ENCODE measurements at regions not wholly inside any gene's neighbourhood (a gene's known extent, or its start where the extent isn't known, plus 50 kb on each side); places are given as distances from the start of the nearest gene placed in this dataset.

DNA sequence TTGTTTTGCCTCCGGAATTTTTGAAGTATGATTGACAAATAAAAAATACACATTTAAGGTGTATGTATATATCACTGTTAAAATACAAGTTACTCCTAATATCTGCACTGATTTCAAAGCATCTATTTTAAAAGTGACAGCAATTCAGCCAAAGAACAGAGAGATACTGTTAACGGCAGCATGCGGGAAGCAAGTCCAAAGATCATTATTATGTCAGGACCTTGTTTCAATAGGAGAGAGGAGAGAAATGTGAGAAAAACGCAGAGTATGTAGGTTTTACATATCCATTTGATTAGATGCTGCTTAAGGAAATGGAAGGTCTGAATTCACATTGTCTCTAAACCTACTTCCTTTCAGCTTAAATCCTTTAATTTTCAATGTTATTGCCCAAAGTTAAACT is 545.5 kb upstream of the SLC8A1 start:
- TF ChIP-seq, protein P1, sequence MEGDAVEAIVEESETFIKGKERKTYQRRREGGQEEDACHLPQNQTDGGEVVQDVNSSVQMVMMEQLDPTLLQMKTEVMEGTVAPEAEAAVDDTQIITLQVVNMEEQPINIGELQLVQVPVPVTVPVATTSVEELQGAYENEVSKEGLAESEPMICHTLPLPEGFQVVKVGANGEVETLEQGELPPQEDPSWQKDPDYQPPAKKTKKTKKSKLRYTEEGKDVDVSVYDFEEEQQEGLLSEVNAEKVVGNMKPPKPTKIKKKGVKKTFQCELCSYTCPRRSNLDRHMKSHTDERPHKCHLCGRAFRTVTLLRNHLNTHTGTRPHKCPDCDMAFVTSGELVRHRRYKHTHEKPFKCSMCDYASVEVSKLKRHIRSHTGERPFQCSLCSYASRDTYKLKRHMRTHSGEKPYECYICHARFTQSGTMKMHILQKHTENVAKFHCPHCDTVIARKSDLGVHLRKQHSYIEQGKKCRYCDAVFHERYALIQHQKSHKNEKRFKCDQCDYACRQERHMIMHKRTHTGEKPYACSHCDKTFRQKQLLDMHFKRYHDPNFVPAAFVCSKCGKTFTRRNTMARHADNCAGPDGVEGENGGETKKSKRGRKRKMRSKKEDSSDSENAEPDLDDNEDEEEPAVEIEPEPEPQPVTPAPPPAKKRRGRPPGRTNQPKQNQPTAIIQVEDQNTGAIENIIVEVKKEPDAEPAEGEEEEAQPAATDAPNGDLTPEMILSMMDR (IDR thresholded peaks at IDR 0.05), result no peak
- TF ChIP-seq POLR2AphosphoS5 (IDR thresholded peaks at IDR 0.05), result no peak
- TF ChIP-seq POLR2A (IDR thresholded peaks at IDR 0.05), result no peak
- TF ChIP-seq EP300 (IDR thresholded peaks at IDR 0.05), result no peak

Data from sigmoid colon (tissue), 4 donors.